Loucy (cell line): ENCODE measurements at regions not wholly inside any gene's neighbourhood (a gene's known extent, or its start where the extent isn't known, plus 50 kb on each side); places are given as distances from the start of the nearest gene placed in this dataset.

ENCODE experiments used
- H2AFZ ChIP-seq: fragments of 200-600 bp; sonication (generic); 2 replicates; pipeline ENCODE4 v1.6.0; 2016; ENCODE audit warnings: antibody characterized with exemption, mild to moderate bottlenecking, low read length, moderate library complexity
- H3F3A ChIP-seq: fragments of 200-600 bp; 2 replicates; pipeline ENCODE4 v1.6.0; 2016; ENCODE audit warnings: antibody characterized with exemption, low read depth, mild to moderate bottlenecking
- H3K27me3 ChIP-seq: fragments of 200-600 bp; sonication (generic); 2 replicates; pipeline ENCODE4 v1.6.1; 2014; ENCODE audit warnings: low read length, mild to moderate bottlenecking; ENCODE audit not compliant: insufficient read depth, poor library complexity, severe bottlenecking
- H3K36me3 ChIP-seq: fragments of 200-600 bp; sonication (generic); 2 replicates; pipeline ENCODE4 v1.6.1; 2016; ENCODE audit warnings: low read length; ENCODE audit not compliant: insufficient read depth
- H3K4me1 ChIP-seq: fragments of 200-600 bp; sonication (generic); 2 replicates; pipeline ENCODE4 v1.5.1; 2014; ENCODE audit warnings: low read length, mild to moderate bottlenecking; ENCODE audit not compliant: insufficient read depth, poor library complexity, severe bottlenecking
- H3K4me2 ChIP-seq: fragments of 200-600 bp; sonication (generic); 2 replicates; pipeline ENCODE4 v1.6.0; 2014; ENCODE audit warnings: antibody characterized with exemption, low read length, low read depth, mild to moderate bottlenecking; ENCODE audit not compliant: poor library complexity, severe bottlenecking
- H3K4me3 ChIP-seq: fragments of 200-600 bp; sonication (generic); 2 replicates; pipeline ENCODE4 v1.5.1; 2014; ENCODE audit warnings: low read length, mild to moderate bottlenecking, mixed read lengths; ENCODE audit not compliant: poor library complexity, severe bottlenecking
- H3K79me2 ChIP-seq: fragments of 200-600 bp; sonication (generic); 2 replicates; pipeline ENCODE4 v1.6.1; 2014; ENCODE audit warnings: low read length; ENCODE audit not compliant: insufficient read depth
- H3K9ac ChIP-seq: fragments of 200-600 bp; sonication (generic); 2 replicates; pipeline ENCODE4 v1.6.0; 2014; ENCODE audit warnings: mild to moderate bottlenecking, low read depth, low read length, moderate library complexity; ENCODE audit not compliant: poor library complexity, severe bottlenecking
- H3K9me2 ChIP-seq: fragments of 200-600 bp; sonication (generic); replicated peaks from 2 replicates; pipeline ENCODE4 v1.6.1; 2016; ENCODE audit warnings: low read depth, low read length, mixed read lengths
- H3K9me3 ChIP-seq: fragments of 200-600 bp; sonication (generic); 2 replicates; pipeline ENCODE4 v1.6.1; 2014; ENCODE audit warnings: mild to moderate bottlenecking, antibody characterized with exemption, low read length, low read depth; ENCODE audit not compliant: insufficient read depth
- H4K20me1 ChIP-seq: fragments of 200-600 bp; sonication (generic); 2 replicates; pipeline ENCODE4 v1.6.0; 2014; ENCODE audit warnings: antibody characterized with exemption, low read length, mild to moderate bottlenecking; ENCODE audit not compliant: insufficient read depth, poor library complexity, severe bottlenecking
- CTCF ChIP-seq: fragments of 200-600 bp; sonication (generic); conservative IDR thresholded peaks from 2 replicates; pipeline ENCODE4 v1.5.1; 2014; ENCODE audit warnings: mild to moderate bottlenecking, antibody characterized with exemption, low read length
- EZH2phosphoT487 ChIP-seq: fragments of 200-600 bp; IDR thresholded peaks from 2 replicates; pipeline ENCODE4 v1.6.1; 2018; ENCODE audit warnings: antibody characterized with exemption, mild to moderate bottlenecking, moderate library complexity, borderline replicate concordance

- no peak for TF ChIP-seq CTCF
- TF ChIP-seq EZH2phosphoT487, result no peak
These were observed 77.3 kb upstream of the PLCXD3 start for GRCh38 chr5:41587668-41588067.

GRCh38 chr5:41575110-41575779 is 64.8 kb upstream of the PLCXD3 start:
- no peaks in the 10 kb centered on the region for H4K20me1 ChIP-seq
- no peak overlapping the region for H2AFZ ChIP-seq
- no peaks in the 10 kb centered on the region for H3K36me3 ChIP-seq
- H3K4me2 ChIP-seq, result no peak overlapping the region
- no peaks in the 10 kb centered on the region for H3K9me3 ChIP-seq
- H3K9me2 ChIP-seq, result no peaks in the 10 kb centered on the region
- no peaks in the 10 kb centered on the region for H3K79me2 ChIP-seq
- no peaks in the 10 kb centered on the region for H3K27me3 ChIP-seq
- no peaks in the 10 kb centered on the region for H3F3A ChIP-seq
- H3K4me3 ChIP-seq, result no peak overlapping the region
- H3K9ac ChIP-seq, result no peak overlapping the region
- no peaks in the 10 kb centered on the region for H3K4me1 ChIP-seq
- TF ChIP-seq CTCF, result no peak
- TF ChIP-seq EZH2phosphoT487, result no peak

More at GRCh38 chr5:41587668-41588067, 77.3 kb upstream of the PLCXD3 start:
- Histone ChIP-seq H3K36me3 (no peaks in the 10 kb centered on the region), H3K9me3 (no peaks in the 10 kb centered on the region), H3K79me2 (no peaks in the 10 kb centered on the region), H3K27me3 (no peaks in the 10 kb centered on the region), H3K4me3 (no peak overlapping the region), H4K20me1 (no peaks in the 10 kb centered on the region), H3F3A (no peaks in the 10 kb centered on the region), H2AFZ (no peak overlapping the region), H3K4me2 (no peak overlapping the region), H3K4me1 (no peaks in the 10 kb centered on the region), H3K9ac (no peak overlapping the region), H3K9me2 (no peaks in the 10 kb centered on the region)

GRCh38 chr5:41574391-41574790 is 64.0 kb upstream of the PLCXD3 start:
- no peaks in the 10 kb centered on the region for H3K36me3 ChIP-seq
- TF ChIP-seq CTCF (no peak), EZH2phosphoT487 (no peak)

More at GRCh38 chr5:41574391-41574790, 64.0 kb upstream of the PLCXD3 start:
- Histone ChIP-seq H3K4me3 (no peak overlapping the region), H3F3A (no peaks in the 10 kb centered on the region), H4K20me1 (no peaks in the 10 kb centered on the region), H3K9ac (no peak overlapping the region), H3K4me1 (no peaks in the 10 kb centered on the region), H2AFZ (no peak overlapping the region), H3K79me2 (no peaks in the 10 kb centered on the region), H3K4me2 (no peak overlapping the region), H3K9me2 (no peaks in the 10 kb centered on the region), H3K9me3 (no peaks in the 10 kb centered on the region), H3K27me3 (no peaks in the 10 kb centered on the region)
